IPS-NIHi7 (cell line): ENCODE measurements at regions not wholly inside any gene's neighbourhood (a gene's known extent, or its start where the extent isn't known, plus 50 kb on each side); places are given as distances from the start of the nearest gene placed in this dataset.
A peak's percentile ranks its signal among the peaks of the same experiment; 100 is the strongest.

Source experiments
- DNase-seq: peaks from one replicate; pipeline ENCODE4 v3.0.0; 2012; ENCODE audit warnings: mixed read lengths; ENCODE audit errors: extremely low spot score

DNA sequence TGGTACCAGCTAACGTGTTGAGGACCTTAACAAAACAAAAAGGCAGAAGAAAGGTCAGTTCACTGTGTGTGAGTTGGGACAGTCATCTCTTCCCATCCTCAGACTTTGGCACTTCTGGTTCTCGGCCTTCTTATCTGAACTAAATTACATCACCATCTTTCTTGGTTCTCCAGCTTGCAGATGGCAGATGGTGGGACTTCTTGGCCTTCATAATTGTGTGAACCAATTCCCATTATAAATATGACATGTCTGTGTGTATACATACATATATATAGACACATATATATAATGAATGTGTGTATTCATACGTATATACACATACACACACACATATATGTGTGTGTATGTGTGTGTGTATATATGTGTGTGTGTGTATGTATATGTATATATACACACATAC is 301.2 kb upstream of the TRIB2 start:
- no peak for DNase-seq

DNA sequence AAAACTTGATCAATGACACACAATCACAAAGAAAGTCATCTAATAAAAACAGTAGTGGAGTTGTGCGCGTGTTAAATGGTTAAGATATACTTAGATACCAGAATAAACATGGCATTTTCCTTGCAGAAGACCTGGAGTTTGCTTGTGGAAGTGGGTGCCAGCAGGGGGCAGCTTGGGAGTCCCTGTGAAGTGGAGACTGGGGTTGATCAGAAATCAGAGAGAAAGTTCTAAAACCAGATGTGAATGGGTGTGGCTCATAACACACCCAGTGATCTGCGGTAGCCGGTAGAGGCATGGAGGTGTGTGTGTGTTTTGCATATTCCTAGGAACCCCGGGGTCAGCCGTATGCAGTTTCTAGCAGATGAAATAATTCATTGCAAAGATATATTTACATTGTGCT is 300.1 kb upstream of the TRIB2 start:
- no peak for DNase-seq

DNA sequence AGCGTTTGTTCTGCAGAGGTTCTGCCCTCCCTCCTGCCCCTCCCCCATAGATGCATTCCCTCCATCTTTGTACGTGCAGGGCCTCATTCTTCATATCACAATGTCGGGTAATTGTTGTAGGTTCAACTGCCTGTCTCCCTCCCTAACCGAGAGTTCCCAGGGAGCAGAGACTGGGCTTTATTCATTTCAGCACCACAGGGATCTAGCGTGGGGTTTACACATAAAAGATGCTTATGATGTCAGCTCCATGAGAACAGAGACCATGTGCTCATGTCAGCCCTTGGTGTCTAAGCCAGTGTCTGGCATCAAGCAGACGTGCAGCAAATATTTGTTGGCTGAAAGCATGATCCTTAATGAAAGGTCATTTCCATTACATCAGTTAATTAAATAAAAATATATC is 298.9 kb upstream of the TRIB2 start:
- DNase-seq, result no peak

DNA sequence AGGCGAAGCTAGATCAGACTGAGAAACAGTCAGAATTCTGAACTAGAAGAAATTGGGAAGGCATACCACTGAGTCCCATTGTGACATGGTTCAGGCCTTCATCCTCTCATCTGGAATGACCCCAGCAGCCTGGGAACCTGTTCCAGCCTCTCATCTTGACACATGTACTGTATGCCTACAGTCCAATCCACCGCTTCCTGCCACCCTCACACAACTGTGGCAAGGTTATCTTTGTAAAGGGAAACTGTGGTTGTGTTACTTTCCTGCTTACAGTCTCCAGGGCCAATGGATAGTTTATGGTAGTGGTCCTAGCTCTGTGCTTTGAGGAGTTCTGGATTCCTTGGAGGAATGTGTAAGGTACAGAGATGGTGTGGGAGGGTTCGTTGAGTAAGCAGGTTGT is 296.9 kb upstream of the TRIB2 start:
- DNase-seq, result no peak

DNA sequence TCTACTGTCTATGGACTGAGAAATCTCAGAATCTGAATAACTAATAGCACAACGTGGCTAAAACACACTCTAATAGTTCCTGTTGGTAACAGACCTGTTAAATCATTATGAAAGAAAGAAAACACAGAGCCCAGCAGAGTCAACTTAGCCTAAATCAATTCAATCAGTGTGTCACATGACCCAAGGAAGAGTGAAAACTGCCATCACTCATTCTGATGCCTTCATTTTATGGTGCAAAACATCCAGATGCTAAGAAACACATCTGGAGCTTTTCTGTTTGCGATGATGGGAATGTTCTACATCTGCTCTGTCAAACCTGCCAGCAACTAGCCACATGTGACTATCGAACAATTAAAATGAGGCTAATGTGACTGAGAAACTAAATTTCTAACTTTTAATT is 295.7 kb upstream of the TRIB2 start:
- DNase-seq, result no peak

DNA sequence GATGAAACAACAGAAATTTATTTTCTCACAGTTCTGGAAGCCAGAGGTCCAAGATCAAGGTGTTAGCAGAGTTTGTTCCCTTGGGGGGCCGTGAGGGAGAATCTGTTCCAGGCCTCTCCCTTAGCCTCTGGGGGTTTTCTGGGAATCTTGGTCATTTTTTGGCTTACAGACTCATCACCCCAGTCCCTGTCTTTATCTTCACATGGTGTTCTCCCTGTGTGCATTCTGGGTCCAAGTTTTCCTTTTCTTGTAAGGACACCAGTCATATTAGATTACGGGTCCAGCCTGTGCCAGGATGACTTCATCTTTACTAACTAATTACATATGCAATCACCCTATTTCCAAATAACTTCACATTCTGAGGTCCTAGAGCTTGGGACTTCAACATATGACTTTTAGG is 292.5 kb upstream of the TRIB2 start:
- DNase-seq, result no peak

DNA sequence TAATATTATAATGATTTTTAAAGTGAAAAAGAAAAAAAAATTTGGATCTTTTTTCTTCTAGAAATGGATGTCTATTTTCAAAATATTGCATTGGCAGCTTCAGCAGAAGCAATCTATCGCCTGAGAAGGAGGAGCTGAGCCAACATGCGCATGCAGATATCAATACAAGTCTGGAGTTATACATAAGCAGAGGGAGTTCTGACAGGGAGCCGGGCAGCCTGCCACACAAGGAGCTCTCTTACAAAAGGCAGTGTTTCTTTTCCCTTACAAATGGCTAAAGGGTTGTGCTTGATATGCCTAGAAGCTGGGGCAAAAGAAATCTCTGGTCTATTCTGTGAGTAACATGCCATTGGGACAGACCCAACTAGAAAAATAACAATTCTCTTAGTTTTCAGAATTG is 291.9 kb upstream of the TRIB2 start:
- no peak for DNase-seq

DNA sequence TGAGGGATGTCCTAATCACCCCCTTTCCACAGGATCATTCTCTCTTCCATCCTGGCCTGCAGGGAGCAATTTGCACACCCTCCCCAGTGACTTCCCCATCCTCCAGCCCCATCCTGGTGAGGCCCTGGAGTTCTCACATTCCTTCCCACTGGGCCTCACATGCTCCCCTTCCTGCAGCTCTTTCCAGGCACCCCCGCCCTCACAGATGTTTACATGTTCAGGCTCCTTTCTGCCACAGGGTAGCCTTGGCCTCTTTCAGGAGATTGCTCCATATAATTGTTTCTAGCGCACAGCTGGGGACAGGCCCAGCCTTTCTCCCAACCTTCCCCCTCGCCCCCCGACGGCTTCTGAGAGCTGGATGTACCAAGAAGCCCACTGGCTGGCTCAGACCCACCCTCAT is 288.4 kb upstream of the TRIB2 start:
- peak; percentile 58 for DNase-seq

DNA sequence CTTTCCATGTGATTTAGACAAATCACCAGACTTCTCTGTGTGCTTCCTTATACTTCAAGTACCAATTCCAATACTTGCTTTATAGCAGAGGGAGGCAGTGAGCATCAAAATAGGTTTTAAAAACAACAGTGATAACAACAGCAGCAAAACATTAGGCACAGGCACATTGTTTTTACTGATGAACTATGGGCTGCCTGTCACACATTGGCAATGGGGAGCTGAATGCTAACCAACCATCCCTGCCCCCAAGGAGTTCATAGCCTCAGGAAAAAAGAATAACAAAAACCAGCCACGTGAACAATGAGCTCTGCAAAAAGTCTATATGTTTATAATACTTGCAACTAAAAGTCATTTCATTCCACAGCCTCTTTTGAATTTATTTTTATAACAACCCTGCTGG is 287.9 kb upstream of the TRIB2 start:
- no peak for DNase-seq

DNA sequence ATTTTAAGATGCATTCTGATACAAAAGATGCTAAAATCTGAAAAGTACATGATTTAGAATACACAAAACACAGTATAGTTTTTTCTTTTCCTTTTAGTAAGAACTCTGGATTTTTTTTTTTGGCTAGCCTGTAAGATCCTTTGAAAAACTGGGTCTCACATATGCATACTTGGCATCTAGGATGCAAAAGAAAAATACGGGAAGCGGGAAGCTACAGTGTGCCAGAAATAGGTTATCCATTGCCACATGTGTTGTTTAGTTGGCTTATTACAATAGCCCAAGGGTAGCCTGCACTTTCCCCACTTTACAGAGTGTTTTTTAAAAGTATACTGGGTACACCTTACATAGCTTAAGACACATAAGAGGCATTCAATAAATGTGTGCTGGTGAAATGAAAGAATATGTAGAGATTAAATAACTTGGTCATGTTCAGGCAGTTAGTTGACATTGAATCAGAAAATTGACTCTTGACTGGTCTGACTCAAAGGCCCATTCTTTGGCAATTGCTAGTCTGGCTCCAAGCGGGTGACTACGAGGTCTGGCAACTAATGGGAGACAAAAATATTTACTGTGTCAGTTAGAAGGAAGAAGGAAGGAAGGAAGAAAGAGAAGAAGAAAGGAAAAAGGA is 286.8 kb upstream of the TRIB2 start:
- DNase-seq, result no peak

DNA sequence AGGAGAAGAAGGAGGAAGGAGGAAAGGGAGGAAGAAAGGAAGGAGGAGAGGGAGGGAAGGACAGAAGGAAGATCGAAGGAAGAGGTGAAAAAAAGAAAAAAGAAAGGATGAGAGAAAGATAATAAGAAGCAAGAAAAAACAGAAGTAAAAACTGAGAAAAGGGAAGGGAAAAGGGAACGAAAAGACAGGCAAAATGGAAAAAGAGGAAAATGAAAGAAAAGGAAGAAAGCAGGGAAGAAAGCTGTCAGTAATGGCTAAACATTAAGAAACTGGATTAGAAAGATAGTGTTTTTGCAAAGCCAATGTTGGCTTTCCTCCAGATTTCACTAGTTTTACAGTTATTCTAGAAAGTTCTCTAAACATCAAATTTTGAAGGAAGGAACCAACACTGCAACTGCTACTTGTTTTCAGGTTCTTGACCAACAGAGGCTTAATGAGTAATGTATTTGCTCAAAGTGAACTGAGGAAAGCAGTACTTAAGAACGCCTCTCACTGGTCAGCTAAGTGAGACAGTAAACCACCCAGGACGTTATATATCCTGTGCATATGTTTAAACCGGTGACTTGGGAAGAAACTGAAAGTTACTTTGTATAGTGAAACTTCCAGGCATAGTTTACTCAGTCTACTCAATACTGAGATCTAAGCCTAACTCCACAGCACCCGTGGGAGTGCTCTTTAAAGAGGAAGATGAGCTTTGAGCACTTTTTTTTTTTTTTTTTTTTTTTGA is 286.2 kb upstream of the TRIB2 start:
- no peak for DNase-seq

DNA sequence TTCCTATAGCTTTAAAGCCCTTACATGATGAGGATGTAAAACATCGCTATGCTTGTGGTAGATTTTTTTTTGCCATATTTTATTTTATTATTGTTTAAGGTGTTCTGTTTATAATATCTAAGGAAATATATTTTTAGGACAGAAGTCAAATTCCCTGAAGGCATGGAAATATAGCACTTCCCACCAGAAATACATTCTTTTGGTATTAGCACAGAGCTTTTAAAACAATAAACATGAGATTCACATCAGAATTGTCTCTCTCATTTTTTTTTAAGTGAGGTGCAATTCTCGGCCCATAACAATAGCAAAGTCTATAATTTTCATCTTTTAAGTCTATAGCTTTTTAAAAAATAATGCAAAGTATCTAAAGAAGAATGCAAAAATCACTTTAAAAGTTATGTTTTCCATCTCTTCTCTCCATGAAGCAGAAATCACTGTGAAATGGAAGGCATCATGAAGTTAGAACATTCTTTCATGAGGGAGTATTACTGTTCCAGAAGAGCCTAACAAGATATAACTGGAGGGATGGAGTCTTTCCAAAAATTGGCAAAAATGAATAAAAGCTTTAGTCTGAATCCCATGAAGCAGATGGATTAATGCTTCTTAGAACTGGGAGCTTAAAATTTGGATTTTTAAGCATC is 283.6 kb upstream of the TRIB2 start:
- no peak for DNase-seq

DNA sequence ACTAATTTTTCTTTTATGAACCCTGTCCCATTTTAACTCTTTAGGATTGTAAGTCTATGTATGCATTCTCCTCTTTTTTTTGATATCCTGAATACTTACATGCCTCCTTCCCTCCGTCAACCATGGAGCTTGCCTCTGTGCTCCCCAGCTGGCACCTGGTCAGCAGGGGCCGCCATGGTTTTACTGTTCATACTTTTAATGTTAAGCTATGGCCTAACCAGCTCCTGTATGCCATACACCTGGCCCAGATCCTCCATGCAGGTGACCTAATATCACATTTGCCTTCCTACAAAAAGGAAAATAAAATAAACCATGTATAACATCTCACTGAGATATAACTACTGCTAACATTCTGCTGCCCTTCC is 283.1 kb upstream of the TRIB2 start:
- DNase-seq, result no peak

DNA sequence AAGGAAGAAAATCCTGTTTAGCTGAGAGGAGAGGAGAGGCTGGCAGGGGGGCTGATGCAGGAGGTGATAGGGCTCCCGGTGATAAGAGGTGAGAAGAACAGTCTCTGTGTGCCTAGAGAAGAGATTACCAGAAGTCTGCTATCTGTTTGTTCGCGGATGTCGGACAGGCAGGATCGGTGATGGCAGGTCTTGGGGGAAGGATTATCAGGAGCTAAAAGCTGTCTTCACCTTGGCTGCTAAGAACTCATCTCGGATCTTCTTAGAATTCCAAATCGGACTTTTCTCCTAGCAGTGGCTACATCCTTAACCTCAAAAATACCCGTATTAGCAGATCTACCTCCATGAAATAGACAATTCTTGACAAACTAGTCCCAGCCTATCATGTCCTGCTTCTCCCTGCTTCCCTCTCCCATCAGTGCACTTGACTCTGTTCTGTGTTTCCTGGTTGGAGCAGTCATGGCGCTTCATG is 282.1 kb upstream of the TRIB2 start:
- no peak for DNase-seq

DNA sequence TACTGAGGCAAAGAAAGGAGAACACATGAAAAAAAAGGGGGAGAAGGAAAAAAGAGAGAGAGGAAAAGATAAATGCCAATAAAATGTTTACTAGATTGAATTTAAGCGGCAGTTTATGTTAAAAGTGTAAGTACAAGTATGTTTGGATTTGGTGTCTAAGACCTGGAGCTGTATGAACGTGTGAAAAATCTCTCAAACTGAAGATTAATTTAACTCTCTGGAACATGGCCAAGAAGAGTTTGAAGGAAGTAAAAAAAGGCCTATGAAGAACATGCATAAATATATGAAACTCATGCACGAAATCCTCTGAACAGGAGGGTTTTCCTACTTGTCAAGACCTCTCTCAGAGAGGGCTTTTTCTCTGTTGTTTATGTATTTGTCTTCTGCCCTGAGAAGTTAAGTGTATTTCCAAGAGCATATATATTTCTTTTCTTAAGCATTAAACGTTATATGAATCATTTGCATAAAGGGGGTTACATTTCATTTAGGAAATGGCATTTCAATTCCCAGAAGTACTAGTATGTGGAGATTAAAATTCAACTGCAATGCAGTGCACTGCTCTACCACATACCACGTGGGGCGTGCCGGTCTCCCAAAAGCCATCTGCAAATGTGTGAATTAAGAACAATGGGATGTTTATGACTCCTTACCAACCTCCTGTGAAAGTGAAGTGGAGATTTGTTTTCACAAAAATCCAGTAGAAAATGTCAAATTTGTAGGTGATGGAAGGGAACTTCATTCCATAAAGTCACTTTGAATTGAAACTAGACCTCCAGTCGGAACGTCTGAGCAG is 281.1 kb upstream of the TRIB2 start:
- DNase-seq, result no peak

DNA sequence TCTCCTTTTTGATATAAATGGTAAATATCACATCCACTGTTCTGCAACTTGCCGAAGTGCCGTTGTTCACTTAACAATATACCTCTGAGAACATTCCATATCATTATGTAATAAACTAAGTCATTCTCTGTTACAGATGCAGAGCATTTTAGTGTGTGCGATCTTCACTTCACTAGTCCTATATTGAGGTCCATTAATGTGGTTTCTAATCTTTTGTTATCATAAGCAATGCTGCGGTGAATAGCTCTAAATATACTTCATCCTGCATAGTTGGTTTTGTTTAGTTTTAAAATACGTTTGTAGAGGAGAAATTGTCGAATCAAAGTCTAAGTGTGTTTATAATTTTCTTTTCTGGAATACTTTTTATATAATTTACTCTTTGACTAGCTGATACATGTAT is 280.3 kb upstream of the TRIB2 start:
- DNase-seq, result no peak

DNA sequence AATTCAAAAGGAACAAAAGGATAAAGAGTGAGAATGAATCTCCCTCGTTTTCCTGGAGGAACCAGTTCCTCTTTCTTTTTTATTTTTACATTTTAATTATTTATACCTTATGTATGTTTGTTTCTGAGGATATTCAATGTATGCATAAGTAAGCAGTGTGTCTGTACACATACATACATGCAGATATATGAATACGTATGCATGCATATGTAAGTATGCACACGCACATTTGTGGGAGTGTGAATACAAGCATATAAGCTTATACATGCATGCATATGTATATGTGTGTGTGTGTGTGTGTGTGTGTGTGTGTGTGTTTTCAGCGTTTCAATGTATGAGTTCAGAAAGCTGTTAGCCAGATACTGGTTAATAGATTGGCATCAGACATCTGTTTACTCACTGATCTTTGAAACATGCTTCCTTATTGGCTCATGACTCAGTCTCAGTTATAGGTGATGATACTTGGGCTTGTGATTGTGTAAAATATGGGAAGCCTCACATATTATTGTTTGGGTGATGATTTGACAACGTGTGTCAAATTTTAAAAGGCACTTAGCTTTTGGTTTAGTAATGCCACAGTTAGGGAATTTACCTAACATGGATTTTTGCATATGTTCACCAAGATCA is 279.7 kb upstream of the TRIB2 start:
- no peak for DNase-seq

DNA sequence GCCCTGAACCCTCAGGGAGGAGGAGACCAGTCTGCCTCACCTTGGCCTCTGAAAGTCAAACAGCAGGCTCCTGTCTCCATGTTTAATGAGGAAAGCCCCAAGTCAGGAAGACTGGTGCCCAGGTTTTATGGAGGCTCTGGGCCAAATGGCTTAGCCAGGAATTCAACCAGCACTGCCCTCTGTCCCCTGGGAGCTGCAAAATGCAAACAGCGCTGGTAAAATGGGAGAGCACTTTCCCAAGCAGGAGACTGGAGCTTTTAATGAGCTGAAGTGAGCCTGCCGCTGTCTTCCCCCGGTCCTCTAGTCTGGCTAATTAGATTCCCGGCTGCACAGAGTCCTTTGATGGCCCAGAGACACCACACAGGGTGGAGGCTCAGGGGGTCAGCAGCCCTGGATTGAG is 276.0 kb upstream of the TRIB2 start:
- DNase-seq, result no peak

DNA sequence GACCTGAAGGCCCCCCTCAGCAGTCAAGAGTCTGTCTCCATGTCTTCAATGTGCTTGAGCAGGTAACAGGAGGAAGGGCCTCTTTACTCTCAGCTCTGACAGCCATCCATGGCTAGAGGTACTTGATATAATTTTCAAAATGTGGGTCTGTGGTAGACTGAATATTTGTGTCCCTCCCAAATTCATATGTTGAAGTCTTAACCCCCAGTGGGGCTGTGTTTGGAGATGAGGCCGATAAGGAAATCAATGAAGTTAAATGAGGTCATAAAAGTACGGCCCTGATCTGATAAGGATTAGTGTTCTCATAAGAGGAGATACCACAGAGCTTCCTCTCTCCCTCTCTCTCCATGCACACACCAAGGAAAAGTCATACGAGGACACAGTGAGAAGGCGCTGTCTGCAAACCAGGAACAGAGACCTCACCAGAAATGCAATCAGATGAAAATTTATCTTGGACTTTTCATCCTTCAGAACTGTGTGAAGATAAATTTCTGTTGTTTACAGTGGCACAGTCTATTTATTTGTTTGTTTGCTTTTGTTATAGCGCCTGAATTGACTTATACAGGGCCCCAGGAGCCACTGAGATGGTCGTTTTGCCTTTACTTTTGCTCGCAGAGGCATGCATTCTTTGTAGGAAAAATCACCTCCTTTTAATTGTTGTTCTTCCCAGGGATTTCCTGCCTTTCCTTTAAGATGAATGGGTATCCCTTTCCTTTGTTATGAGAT is 274.8 kb upstream of the TRIB2 start:
- no peak for DNase-seq

DNA sequence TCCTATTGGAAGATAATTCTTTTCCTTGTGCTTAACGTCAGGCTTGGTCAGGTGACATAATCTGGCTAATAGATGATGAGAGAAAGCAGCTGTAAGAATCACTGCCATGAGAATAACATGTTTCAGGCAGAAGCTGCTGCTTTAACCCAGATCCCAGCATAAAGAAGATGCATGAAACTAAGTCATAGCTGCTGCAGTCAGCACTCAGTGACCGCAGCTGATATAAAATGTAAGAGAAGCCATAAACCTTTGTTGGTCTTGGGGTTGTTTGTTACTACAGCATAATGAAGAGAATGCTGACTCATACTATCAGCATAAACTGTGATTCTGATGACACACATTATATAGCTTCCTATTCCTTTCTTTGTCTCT is 274.3 kb upstream of the TRIB2 start:
- DNase-seq, result no peak

DNA sequence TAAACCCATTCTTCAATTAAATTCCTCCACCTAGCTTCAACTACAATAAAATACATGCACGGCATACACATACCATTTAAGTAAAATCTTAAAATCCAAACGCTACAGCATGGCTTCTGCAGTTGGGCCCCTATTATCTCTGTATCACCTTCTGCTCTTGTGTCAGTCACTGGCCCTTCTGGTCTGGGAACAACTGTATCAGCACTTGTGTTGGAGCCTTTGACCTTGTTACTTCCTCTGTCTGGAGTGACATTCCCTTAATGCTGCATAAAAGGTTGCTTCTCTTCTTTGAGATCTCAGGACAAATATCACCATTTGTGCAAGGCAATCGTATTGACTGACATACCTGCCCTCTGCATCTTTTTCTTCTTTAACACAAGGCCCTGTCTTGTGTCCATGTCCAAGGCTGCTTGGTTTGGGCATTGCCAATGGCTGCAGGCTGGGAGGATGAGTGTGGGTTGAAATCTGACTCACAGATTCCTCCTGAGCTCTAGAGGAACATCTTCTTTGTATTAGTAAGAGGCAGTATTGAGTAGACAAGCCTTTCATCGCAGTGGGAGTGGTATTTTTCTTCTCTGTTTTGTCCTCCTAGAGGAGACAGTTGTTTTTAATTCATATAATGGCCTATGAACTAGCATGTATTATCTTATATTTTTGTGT is 267.8 kb upstream of the TRIB2 start:
- no peak for DNase-seq
